AG10803 (cell line): ENCODE measurements at regions not wholly inside any gene's neighbourhood (a gene's known extent, or its start where the extent isn't known, plus 50 kb on each side); places are given as distances from the start of the nearest gene placed in this dataset.

Experiments used
- DNase-seq: peaks from one replicate; pipeline ENCODE4 v3.0.0; 2010; ENCODE audit warnings: low read depth
- H3K4me3 ChIP-seq: 2 replicates; pipeline ENCODE4 v1.5.1; 2011; ENCODE audit warnings: mild to moderate bottlenecking, low read length, control low read depth
- TF ChIP-seq, protein P1 (sequence below): conservative IDR thresholded peaks from 2 replicates; pipeline ENCODE4 v1.5.1; 2011; ENCODE audit warnings: mild to moderate bottlenecking, low read length, control low read depth, inconsistent platforms

DNA sequence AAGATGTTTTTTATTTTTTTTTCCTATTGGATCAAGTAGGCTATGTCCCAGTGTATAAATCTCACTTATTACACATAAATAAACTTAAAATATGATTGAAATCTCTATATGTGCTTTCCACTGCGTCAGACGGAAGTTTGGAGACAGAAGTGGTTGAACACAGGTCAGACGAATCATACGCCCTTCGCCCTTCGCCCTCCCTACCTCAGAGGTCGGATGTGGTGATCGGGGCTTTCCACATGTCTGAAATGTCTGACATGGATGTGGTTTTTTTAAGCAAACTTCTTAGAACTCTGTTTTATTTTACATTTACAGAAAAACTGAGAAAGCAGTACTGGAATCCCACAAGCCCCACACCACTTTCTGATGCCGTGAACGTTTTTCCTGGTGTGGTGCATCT is 344.4 kb downstream of the THBS2 start:
- no peak for DNase-seq
- no peak overlapping the region for H3K4me3 ChIP-seq
- TF ChIP-seq, protein P1, sequence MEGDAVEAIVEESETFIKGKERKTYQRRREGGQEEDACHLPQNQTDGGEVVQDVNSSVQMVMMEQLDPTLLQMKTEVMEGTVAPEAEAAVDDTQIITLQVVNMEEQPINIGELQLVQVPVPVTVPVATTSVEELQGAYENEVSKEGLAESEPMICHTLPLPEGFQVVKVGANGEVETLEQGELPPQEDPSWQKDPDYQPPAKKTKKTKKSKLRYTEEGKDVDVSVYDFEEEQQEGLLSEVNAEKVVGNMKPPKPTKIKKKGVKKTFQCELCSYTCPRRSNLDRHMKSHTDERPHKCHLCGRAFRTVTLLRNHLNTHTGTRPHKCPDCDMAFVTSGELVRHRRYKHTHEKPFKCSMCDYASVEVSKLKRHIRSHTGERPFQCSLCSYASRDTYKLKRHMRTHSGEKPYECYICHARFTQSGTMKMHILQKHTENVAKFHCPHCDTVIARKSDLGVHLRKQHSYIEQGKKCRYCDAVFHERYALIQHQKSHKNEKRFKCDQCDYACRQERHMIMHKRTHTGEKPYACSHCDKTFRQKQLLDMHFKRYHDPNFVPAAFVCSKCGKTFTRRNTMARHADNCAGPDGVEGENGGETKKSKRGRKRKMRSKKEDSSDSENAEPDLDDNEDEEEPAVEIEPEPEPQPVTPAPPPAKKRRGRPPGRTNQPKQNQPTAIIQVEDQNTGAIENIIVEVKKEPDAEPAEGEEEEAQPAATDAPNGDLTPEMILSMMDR, result no peak

DNA sequence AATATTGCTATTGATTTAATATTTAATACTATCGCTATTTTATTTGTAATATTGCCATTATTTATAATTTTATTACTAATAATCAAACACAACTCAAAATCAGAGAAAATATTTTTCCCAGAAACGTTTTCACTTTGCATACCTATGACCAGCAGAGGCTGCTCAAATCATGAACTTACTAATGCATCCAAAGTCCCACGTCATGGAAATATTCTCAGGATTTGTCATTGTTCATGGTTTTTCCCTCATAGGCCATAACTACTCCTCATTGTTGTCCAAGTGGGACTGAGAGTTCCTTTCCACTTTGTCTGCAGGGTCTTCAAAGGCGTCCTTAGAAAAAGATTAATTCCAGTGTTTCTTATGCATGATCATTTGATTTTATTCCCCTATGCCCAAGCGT is 344.8 kb downstream of the THBS2 start:
- TF ChIP-seq, protein P1, result peak; percentile 56
- no peak overlapping the region for H3K4me3 ChIP-seq
- peak; percentile 81 for DNase-seq

DNA sequence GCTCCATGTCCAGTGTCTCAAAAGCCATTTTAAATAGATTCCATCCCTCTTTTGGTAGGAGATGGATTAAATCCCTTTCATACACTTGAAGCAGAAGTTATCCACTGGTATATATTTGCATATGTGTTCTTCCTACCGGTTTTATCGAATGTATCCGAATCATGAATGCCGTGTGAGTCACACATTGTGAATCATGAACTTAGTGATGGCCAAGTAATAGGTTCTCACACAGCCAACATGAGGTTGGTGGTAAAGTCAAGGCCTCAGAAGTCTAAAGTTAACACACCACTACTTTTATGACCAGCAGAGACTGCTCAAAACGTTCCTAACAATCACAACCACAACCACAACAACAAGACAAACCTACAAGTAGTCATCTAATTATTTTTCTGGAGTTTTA is 345.5 kb downstream of the THBS2 start:
- TF ChIP-seq, protein P1, result no peak
- peak; percentile 77 for DNase-seq
- H3K4me3 ChIP-seq, result no peak overlapping the region

DNA sequence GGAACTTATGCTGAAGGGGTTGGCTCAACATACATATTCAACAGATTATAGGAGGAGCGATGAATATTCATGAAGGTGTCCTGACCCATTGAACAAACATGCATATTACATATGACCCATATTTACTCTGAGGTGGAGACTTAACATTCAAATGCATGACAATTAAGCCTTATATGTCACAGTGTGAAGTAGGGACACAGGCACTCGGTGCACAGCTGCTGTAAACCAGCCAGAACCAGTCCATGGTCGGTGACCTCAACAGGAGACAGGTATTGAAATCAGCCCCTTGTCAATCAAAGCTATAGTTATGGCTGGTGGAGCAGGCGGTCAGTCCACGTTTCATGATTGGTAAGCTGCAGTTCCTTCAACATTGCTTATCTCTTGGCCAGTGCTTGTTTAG is 347.3 kb downstream of the THBS2 start:
- TF ChIP-seq, protein P1, result no peak
- no peak for DNase-seq
- H3K4me3 ChIP-seq, result no peak overlapping the region

DNA sequence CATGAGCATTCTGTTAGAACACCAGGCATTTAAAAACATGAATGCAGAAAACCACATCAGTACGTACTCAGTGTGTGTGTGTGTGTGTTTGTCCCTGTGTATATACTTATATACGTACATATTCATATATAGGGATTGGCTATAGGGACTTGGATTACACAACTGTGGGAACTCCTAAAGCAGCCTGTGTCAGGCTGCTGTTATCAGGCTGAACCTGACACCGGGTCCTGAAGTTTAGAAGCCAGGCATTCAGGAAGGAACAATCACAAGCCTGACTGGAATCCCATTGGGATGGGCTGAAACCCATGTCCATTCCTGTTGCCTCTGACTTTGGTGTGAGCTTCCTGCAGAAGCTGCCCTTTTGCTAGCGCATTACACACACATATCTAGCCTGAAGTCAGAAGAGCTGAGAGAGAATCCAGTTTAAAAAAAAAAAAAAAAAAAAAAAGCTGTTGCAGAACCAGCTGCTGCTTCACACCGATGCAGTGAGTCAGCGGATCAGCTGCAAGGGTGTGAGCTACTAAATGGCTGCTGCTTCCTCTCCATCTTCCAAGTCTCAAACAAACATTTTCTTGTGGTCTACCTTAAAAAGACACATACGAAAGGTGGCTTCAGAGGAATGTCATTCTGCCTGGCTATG is 348.1 kb downstream of the THBS2 start:
- peak; percentile 8 for DNase-seq
- no peak overlapping the region for H3K4me3 ChIP-seq
- TF ChIP-seq, protein P1, result no peak

DNA sequence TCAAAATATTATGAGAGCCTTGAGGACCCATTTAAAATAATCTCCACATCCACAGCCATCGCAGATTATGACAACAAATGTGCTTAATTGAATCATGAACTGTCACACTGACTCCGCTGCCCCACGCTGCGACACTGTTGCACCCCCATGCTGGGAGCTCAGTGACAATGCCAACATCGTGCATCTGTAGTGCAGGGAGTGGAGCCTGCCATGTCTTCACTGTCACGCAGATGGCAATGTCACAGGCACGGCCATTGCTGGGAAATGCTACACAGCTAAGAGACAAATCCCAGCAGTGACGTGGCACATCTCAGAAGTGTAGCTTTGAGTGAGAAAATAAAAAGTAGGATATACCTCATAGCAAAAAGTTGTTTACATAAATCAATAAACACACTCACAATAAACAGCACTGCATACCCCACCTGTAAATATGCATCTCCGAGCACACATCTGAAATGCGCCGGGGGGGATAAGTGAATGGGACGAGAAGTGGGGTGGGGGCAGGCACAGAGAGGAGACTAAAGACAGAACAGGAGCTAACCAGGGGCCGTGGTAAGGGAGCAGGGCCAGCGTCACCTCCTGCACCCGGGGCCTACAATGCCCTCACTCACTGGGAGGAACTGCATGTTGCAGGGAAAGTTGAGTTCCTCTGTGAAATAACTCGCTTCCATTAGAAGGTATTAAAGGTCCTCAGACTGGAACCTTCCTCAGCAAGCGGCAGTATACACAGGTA is 349.9 kb downstream of the THBS2 start:
- no peak overlapping the region for H3K4me3 ChIP-seq
- TF ChIP-seq, protein P1, result no peak
- no peak for DNase-seq

DNA sequence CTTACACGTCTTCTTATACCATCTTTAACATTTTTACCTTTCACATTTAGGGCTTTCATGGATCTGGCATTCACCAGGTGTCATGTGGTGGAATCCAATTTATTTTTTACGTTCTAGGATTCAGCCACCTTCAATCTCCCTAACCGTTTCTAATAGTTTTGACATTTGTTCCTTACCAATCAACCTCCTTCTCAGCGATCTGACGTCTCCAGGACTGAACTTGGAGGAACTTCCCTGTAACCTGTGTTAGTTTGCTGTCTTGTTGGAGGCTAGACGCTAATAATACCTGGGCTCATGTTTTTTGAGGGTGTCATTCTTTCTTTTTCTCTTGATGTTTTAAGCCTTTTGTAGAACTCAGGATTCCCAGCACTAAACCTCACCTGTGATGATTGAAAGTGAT is 351.6 kb downstream of the THBS2 start:
- TF ChIP-seq, protein P1, result no peak
- DNase-seq, result no peak
- H3K4me3 ChIP-seq, result no peak overlapping the region
